HCT116 (cell line): ENCODE measurements at regions not wholly inside any gene's neighbourhood (a gene's known extent, or its start where the extent isn't known, plus 50 kb on each side); places are given as distances from the start of the nearest gene placed in this dataset.

Experiments
- ATAC-seq: fragments of 200-7000 bp; cut with Tn5 transposase; 2 replicates; pipeline ENCODE4 v1.9.1; 2020; ENCODE audit warnings: mild to moderate bottlenecking, moderate library complexity
- BruUV-seq: library from RNA; stranded (reverse); fragments of 400-500 nt; replicated peaks from 2 replicates; lab custom pipeline; 2021; lab: Mats Ljungman, UMichigan
- CTCF ChIA-PET: fragments of 300-600 bp; sonication (Branson Sonifier 250); formaldehyde crosslinking; loops from one replicate; lab custom pipeline; 2021; ENCODE audit warnings: antibody characterized with exemption; lab: Charles Lee
- POLR2A ChIA-PET: fragments of 300-600, 350-600 bp; sonication (Branson Sonifier 250); formaldehyde crosslinking; loops from one replicate; lab custom pipeline; 2021; ENCODE audit warnings: antibody characterized with exemption; lab: Charles Lee
- RAD21 ChIA-PET, 2 experiments: fragments of 300-600 bp; sonication (Branson Sonifier 250); formaldehyde crosslinking; loops; one replicate each; lab custom pipeline; 2023; ENCODE audit warnings: low total read pairs in 2 of 2; ENCODE audit not compliant: uncharacterized antibody in 2 of 2, unreplicated experiment in 2 of 2, low non-redundant PET in 1 of 2; lab: Charles Lee
- DNase-seq: peaks from one replicate; pipeline ENCODE4 v3.0.0-alpha.2; 2010; ENCODE audit warnings: low read depth, low spot score
- H2AFZ ChIP-seq: fragments of 200-600 bp; shearing (Covaris generic), sonication (generic); 2 replicates; pipeline ENCODE4 v1.6.1; 2017; ENCODE audit warnings: low read depth, mixed run types, mixed read lengths, antibody characterized with exemption, low read length; ENCODE audit not compliant: poor library complexity, severe bottlenecking
- H3K27ac ChIP-seq: 2 replicates; pipeline ENCODE4 v1.5.1; 2012; ENCODE audit warnings: low read depth, low read length
- H3K27me3 ChIP-seq: fragments of 200-600 bp; sonication (generic); 2 replicates; pipeline ENCODE4 v1.6.1; 2016; ENCODE audit warnings: mixed run types, low read length, mixed read lengths; ENCODE audit not compliant: insufficient read depth
- H3K36me3 ChIP-seq, 2 experiments: fragments of 200-500 bp in 1 of 2; fragments of 200-600 bp in 1 of 2; sonication (Bioruptor generic) in 1 of 2; sonication (generic) in 1 of 2; 2 replicates each; pipeline versions ENCODE4 v1.5.1 to v1.6.1; 2014 to 2016; ENCODE audit warnings: low read length in 2 of 2, inconsistent platforms in 1 of 2, mixed read lengths in 1 of 2, mixed run types in 1 of 2; ENCODE audit not compliant: insufficient read depth in 2 of 2, control insufficient read depth in 1 of 2
- H3K4me1 ChIP-seq, 2 experiments: fragments of 200-600 bp in 1 of 2; sonication (generic) in 1 of 2; 2 replicates each; pipeline versions ENCODE4 v1.5.1 to v1.6.1; 2012 to 2017; ENCODE audit warnings: low read length in 2 of 2, inconsistent platforms in 1 of 2, mild to moderate bottlenecking in 1 of 2, mixed read lengths in 1 of 2, mixed run types in 1 of 2, moderate library complexity in 1 of 2; ENCODE audit not compliant: insufficient read depth in 2 of 2, control insufficient read depth in 1 of 2
- H3K4me2 ChIP-seq: fragments of 200-600 bp; sonication (generic); 2 replicates; pipeline ENCODE4 v1.6.1; 2017; ENCODE audit warnings: mixed run types, low read length, mixed read lengths
- H3K4me3 ChIP-seq, 2 experiments: fragments of 200-600 bp in 1 of 2; sonication (generic) in 1 of 2; replicated peaks in 1 of 2; 2 replicates each; pipeline ENCODE4 v1.5.1; 2011 to 2016; ENCODE audit warnings: low read length in 2 of 2, control low read depth in 1 of 2, low read depth in 1 of 2, mild to moderate bottlenecking in 1 of 2, mixed read lengths in 1 of 2, mixed run types in 1 of 2
- H3K79me2 ChIP-seq: fragments of 200-600 bp; sonication (generic); 2 replicates; pipeline ENCODE4 v1.6.1; 2017; ENCODE audit warnings: mild to moderate bottlenecking, mixed run types, low read length, moderate library complexity, mixed read lengths; ENCODE audit not compliant: insufficient read depth
- H3K9ac ChIP-seq: fragments of 200-600 bp; sonication (generic); 2 replicates; pipeline ENCODE4 v1.6.1; 2016; ENCODE audit warnings: low read length, mixed read lengths
- H3K9me2 ChIP-seq: fragments of 200-600 bp; sonication (generic), shearing (Covaris generic); 2 replicates; pipeline ENCODE4 v1.6.1; 2017; ENCODE audit warnings: mixed run types, mild to moderate bottlenecking, moderate library complexity; ENCODE audit not compliant: insufficient read depth
- H3K9me3 ChIP-seq, 2 experiments: fragments of 200-500 bp in 1 of 2; fragments of 200-600 bp in 1 of 2; sonication (Bioruptor generic) in 1 of 2; sonication (generic) in 1 of 2; 2 replicates each; pipeline ENCODE4 v1.6.1; 2014 to 2017; ENCODE audit warnings: low read length in 2 of 2, mixed read lengths in 2 of 2, inconsistent platforms in 1 of 2, low read depth in 1 of 2, mild to moderate bottlenecking in 1 of 2, mixed run types in 1 of 2, moderate library complexity in 1 of 2; ENCODE audit not compliant: control insufficient read depth in 1 of 2, insufficient read depth in 1 of 2
- H4K20me1 ChIP-seq: fragments of 200-600 bp; sonication (generic), shearing (Covaris generic); 2 replicates; pipeline ENCODE4 v1.6.1; 2017; ENCODE audit warnings: mixed run types, mild to moderate bottlenecking, moderate library complexity; ENCODE audit not compliant: insufficient read depth
- CTCF ChIP-seq, 3 experiments: fragments of 200-600 bp in 1 of 3; sonication (generic) in 1 of 3; IDR thresholded peaks in 2 of 3; conservative IDR thresholded peaks in 1 of 3; 2 replicates each; pipeline ENCODE4 v1.5.1; 2012 to 2017; ENCODE audit warnings: low read depth in 2 of 3, low read length in 2 of 3, antibody characterized with exemption in 1 of 3, borderline replicate concordance in 1 of 3, control low read depth in 1 of 3, mild to moderate bottlenecking in 1 of 3, mixed read lengths in 1 of 3, mixed run types in 1 of 3, moderate library complexity in 1 of 3; ENCODE audit not compliant: insufficient read depth in 1 of 3
- EGR1 ChIP-seq: IDR thresholded peaks from 2 replicates; pipeline ENCODE4 v1.6.1; 2012; ENCODE audit warnings: low read depth
- ELF1 ChIP-seq: IDR thresholded peaks from 2 replicates; pipeline ENCODE4 v1.6.1; 2012; ENCODE audit warnings: low read depth, borderline replicate concordance
- EZH2 ChIP-seq: fragments of 200-600 bp; sonication (generic); IDR thresholded peaks from 2 replicates; pipeline ENCODE4 v1.6.1; 2017; ENCODE audit warnings: antibody characterized with exemption, mixed run types
- EZH2phosphoT487 ChIP-seq: fragments of 200-600 bp; IDR thresholded peaks from 2 replicates; pipeline ENCODE4 v1.6.1; 2018; ENCODE audit warnings: antibody characterized with exemption, borderline replicate concordance
- FOSL1 ChIP-seq: IDR thresholded peaks from 2 replicates; pipeline ENCODE4 v1.6.1; 2012; ENCODE audit warnings: low read depth
- JUND ChIP-seq: IDR thresholded peaks from 2 replicates; pipeline ENCODE4 v1.6.1; 2012
- POLR2A ChIP-seq: IDR thresholded peaks from 2 replicates; pipeline ENCODE4 v1.7.0; 2011; ENCODE audit warnings: borderline replicate concordance; ENCODE audit not compliant: insufficient read depth, insufficient read length; ENCODE audit errors: extremely low read depth
- POLR2AphosphoS5 ChIP-seq: IDR thresholded peaks from 2 replicates; pipeline ENCODE4 v1.6.1; 2011; ENCODE audit warnings: mild to moderate bottlenecking, low read depth, low read length, moderate library complexity
- REST ChIP-seq: IDR thresholded peaks from 2 replicates; pipeline ENCODE4 v1.6.1; 2012; ENCODE audit warnings: low read depth
- SRF ChIP-seq: IDR thresholded peaks from 2 replicates; pipeline ENCODE4 v1.6.1; 2012; ENCODE audit warnings: low read depth
- TCF7L2 ChIP-seq: IDR thresholded peaks from 2 replicates; pipeline ENCODE4 v1.7.0; 2011; ENCODE audit warnings: borderline replicate concordance, inconsistent platforms; ENCODE audit not compliant: insufficient read depth, insufficient read length; ENCODE audit errors: extremely low read depth
- YY1 ChIP-seq: IDR thresholded peaks from 2 replicates; pipeline ENCODE4 v1.6.1; 2011; ENCODE audit warnings: low read length, low read depth, moderate library complexity, mild to moderate bottlenecking; ENCODE audit not compliant: insufficient replicate concordance; ENCODE audit errors: extremely low read depth
- ZFX ChIP-seq: fragments of 450-650 bp; IDR thresholded peaks from 2 replicates; pipeline ENCODE4 v1.6.1; 2017
- intact Hi-C: fragments of 100-400 bp; cut with micrococcal nuclease; formaldehyde crosslinking; loops from 2 replicates; pipeline ENCODE4 v1.10.0; 2022
- TF ChIP-seq, protein P1 (sequence below): IDR thresholded peaks from 2 replicates; pipeline ENCODE4 v1.6.1; 2012
- TF ChIP-seq, protein P2 (sequence below): IDR thresholded peaks from 2 replicates; pipeline ENCODE4 v1.6.1; 2011; ENCODE audit warnings: mild to moderate bottlenecking, low read length, moderate library complexity; ENCODE audit not compliant: insufficient replicate concordance; ENCODE audit errors: extremely low read depth
- TF ChIP-seq, protein P3 (sequence below): IDR thresholded peaks from 2 replicates; pipeline ENCODE4 v1.6.1; 2012

GRCh38 chr3:25120665-25121064, 307.4 kb upstream of the RARB start (continued):
- TF ChIP-seq REST (no peak), ELF1 (no peak)

GRCh38 chr3:25125201-25125600, 302.9 kb upstream of the RARB start:
- ATAC-seq (no peak), DNase-seq (no peak)
- BruUV-seq, result no TSS peak
- ChIA-PET POLR2A (no interaction called here), RAD21 (no interaction called here), CTCF (no interaction called here)
- H4K20me1 ChIP-seq, result no peaks in the 10 kb centered on the region
- intact Hi-C loops, result no loop called here
- no peaks in the 10 kb centered on the region for H3K9me2 ChIP-seq
- no peaks in the 10 kb centered on the region for H3K79me2 ChIP-seq
- no peak overlapping the region for H2AFZ ChIP-seq
- H3K27me3 ChIP-seq, result no peaks in the 10 kb centered on the region
- H3K27ac ChIP-seq, result no peak overlapping the region
- no peaks in the 10 kb centered on the region for H3K36me3 ChIP-seq
- H3K4me3 ChIP-seq, result no peak overlapping the region
- H3K4me1 ChIP-seq, result no peaks in the 10 kb centered on the region
- H3K9ac ChIP-seq, result no peak overlapping the region
- no peak overlapping the region for H3K4me2 ChIP-seq
- H3K9me3 ChIP-seq, result 0 out of 4 replicates have a peak, but pooled peaks cover 0 to 3% of the 10 kb centered on the region in 2 experiments
- no peak for TF ChIP-seq ZFX
- TF ChIP-seq SRF, result no peak
- TF ChIP-seq, protein P1, sequence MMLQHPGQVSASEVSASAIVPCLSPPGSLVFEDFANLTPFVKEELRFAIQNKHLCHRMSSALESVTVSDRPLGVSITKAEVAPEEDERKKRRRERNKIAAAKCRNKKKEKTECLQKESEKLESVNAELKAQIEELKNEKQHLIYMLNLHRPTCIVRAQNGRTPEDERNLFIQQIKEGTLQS, result no peak
- no peak for TF ChIP-seq EZH2
- TF ChIP-seq, protein P2, sequence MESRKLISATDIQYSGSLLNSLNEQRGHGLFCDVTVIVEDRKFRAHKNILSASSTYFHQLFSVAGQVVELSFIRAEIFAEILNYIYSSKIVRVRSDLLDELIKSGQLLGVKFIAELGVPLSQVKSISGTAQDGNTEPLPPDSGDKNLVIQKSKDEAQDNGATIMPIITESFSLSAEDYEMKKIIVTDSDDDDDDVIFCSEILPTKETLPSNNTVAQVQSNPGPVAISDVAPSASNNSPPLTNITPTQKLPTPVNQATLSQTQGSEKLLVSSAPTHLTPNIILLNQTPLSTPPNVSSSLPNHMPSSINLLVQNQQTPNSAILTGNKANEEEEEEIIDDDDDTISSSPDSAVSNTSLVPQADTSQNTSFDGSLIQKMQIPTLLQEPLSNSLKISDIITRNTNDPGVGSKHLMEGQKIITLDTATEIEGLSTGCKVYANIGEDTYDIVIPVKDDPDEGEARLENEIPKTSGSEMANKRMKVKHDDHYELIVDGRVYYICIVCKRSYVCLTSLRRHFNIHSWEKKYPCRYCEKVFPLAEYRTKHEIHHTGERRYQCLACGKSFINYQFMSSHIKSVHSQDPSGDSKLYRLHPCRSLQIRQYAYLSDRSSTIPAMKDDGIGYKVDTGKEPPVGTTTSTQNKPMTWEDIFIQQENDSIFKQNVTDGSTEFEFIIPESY, result no peak
- TF ChIP-seq ELF1, result no peak
- TF ChIP-seq TCF7L2, result no peak
- TF ChIP-seq, protein P3, sequence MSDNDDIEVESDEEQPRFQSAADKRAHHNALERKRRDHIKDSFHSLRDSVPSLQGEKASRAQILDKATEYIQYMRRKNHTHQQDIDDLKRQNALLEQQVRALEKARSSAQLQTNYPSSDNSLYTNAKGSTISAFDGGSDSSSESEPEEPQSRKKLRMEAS, result no peak
- no peak for TF ChIP-seq EZH2phosphoT487
- no peak for TF ChIP-seq FOSL1
- TF ChIP-seq POLR2AphosphoS5, result no peak
- no peak for TF ChIP-seq JUND
- TF ChIP-seq YY1, result no peak
- no peak for TF ChIP-seq EGR1
- TF ChIP-seq POLR2A, result no peak
- no peak for TF ChIP-seq CTCF (IDR thresholded peaks at IDR 0.05 in 2 of 3, conservative IDR thresholded peaks at IDR 0.05 in 1 of 3; ENCODE audit: borderline replicate concordance in 1 of 3, insufficient read depth in 1 of 3, low read depth in 2 of 3, low read length in 2 of 3)
